T-helper 2 cell treated with Interferon-gamma antibody and Interleukin-4, amounts not matched to agents 5 μg/mL and 100 μg/mL, for 36 hours (primary cell): ENCODE measurements at regions not wholly inside any gene's neighbourhood (a gene's known extent, or its start where the extent isn't known, plus 50 kb on each side); places are given as distances from the start of the nearest gene placed in this dataset.
A peak's percentile ranks its signal among the peaks of the same experiment; 100 is the strongest.

Experiments
- DNase-seq: peaks from one replicate; pipeline ENCODE4 v3.0.0; 2021; ENCODE audit warnings: low spot score
- H3K27ac Mint-ChIP-seq: one replicate; pipeline ENCODE4 v1.8.0; 2021; ENCODE audit warnings: mild to moderate bottlenecking, mixed read lengths
- H3K27me3 Mint-ChIP-seq: one replicate; pipeline ENCODE4 v1.8.0; 2021; ENCODE audit warnings: low read depth, mixed read lengths
- H3K36me3 Mint-ChIP-seq: one replicate; pipeline ENCODE4 v1.8.0; 2021; ENCODE audit warnings: low read depth, mixed read lengths
- H3K4me1 Mint-ChIP-seq: one replicate; pipeline ENCODE4 v1.8.0; 2021; ENCODE audit warnings: low read depth, mixed read lengths
- H3K4me3 Mint-ChIP-seq: one replicate; pipeline ENCODE4 v1.8.0; 2022; ENCODE audit warnings: mild to moderate bottlenecking, moderate library complexity, mixed read lengths
- H3K9me3 Mint-ChIP-seq: one replicate; pipeline ENCODE4 v1.8.0; 2021; ENCODE audit warnings: mixed read lengths

GRCh38 chr11:115955803-115956202 lies 451.6 kb upstream of the CADM1 start:
- Mint-ChIP-seq H3K4me1 (no peaks in the 10 kb centered on the region), H3K4me3 (no peak overlapping the region), H3K27me3 (peaks cover 3% of the 10 kb centered on the region), H3K27ac (no peak overlapping the region), H3K9me3 (peaks cover 10% of the 10 kb centered on the region), H3K36me3 (no peaks in the 10 kb centered on the region)
- no peak for DNase-seq

GRCh38 chr11:115950660-115951059 lies 446.4 kb upstream of the CADM1 start:
- H3K4me1 Mint-ChIP-seq: no peaks in the 10 kb centered on the region
- H3K36me3 Mint-ChIP-seq: no peaks in the 10 kb centered on the region
- H3K27ac Mint-ChIP-seq: no peak overlapping the region
- no peak overlapping the region for H3K4me3 Mint-ChIP-seq
- DNase-seq: no peak
- H3K27me3 Mint-ChIP-seq: no peaks in the 10 kb centered on the region
- H3K9me3 Mint-ChIP-seq: peaks cover 15% of the 10 kb centered on the region

DNA sequence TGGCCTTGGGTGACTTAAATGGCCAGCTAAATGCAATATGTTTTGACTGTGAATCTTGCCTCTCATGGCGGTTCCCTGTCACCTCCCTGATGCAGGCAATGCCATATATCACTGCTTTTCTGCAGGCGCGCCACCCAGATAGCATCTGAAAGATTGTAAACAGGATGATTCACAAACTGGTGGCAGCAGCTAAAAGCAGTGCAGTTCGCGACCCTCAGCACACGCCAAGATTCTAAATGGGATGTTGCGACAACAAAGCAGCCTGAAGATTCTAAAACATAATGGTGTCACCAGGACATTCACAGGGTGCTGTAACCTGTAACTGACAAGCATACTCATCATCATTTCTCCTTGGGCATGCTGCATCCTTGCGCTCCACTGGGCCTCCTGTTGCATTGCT lies 440.4 kb upstream of the CADM1 start:
- DNase-seq: no peak
- Mint-ChIP-seq H3K9me3 (peaks cover 1% of the 10 kb centered on the region), H3K36me3 (no peaks in the 10 kb centered on the region), H3K4me3 (no peak overlapping the region), H3K27ac (no peak overlapping the region), H3K27me3 (no peaks in the 10 kb centered on the region), H3K4me1 (no peaks in the 10 kb centered on the region)

- Mint-ChIP-seq H3K9me3 (no peaks in the 10 kb centered on the region), H3K4me1 (no peaks in the 10 kb centered on the region), H3K4me3 (no peak overlapping the region), H3K36me3 (no peaks in the 10 kb centered on the region), H3K27ac (no peak overlapping the region), H3K27me3 (no peaks in the 10 kb centered on the region)
- no peak for DNase-seq
Observed at GRCh38 chr11:115942011-115942410, 437.8 kb upstream of the CADM1 start.

DNA sequence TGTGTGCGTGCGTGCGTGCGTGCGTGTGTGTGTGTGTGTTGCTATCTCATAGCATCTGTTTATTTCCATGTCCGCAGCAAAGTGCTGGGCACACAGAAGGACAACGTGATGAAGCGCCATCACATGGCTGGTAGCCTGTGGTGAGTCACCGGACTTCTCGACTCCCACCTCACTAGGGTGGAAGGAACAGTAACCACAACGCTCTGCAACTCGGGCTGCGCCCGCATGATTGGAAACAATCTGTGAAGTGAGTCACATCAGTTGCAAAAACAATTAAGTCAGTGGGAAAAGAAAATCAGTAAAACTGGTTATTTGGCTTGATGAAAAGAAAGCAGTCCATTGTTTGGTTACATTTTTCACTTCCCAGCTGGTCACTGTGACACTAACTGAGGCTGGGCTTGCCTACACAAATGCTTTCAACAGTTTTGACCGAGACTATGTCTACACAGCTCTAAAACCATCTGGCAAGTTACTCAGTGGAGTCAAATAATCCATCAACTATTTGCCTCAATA lies 437.3 kb upstream of the CADM1 start:
- H3K36me3 Mint-ChIP-seq: no peaks in the 10 kb centered on the region

GRCh38 chr11:115941044-115941443 lies 436.8 kb upstream of the CADM1 start:
- Mint-ChIP-seq H3K36me3 (no peaks in the 10 kb centered on the region), H3K4me3 (no peak overlapping the region), H3K27ac (no peak overlapping the region), H3K9me3 (no peaks in the 10 kb centered on the region), H3K4me1 (no peaks in the 10 kb centered on the region), H3K27me3 (no peaks in the 10 kb centered on the region)
- no peak for DNase-seq

More for the DNA sequence above, 437.3 kb upstream of the CADM1 start:
- peak; percentile 32 for DNase-seq
- H3K27me3 Mint-ChIP-seq: no peaks in the 10 kb centered on the region
- H3K27ac Mint-ChIP-seq: no peak overlapping the region
- no peaks in the 10 kb centered on the region for H3K9me3 Mint-ChIP-seq
- no peaks in the 10 kb centered on the region for H3K4me1 Mint-ChIP-seq
- no peak overlapping the region for H3K4me3 Mint-ChIP-seq

GRCh38 chr11:115939731-115940421 lies 435.7 kb upstream of the CADM1 start:
- H3K4me1 Mint-ChIP-seq: no peaks in the 10 kb centered on the region
- no peaks in the 10 kb centered on the region for H3K36me3 Mint-ChIP-seq
- H3K9me3 Mint-ChIP-seq: no peaks in the 10 kb centered on the region
- no peak overlapping the region for H3K27ac Mint-ChIP-seq
- no peak overlapping the region for H3K4me3 Mint-ChIP-seq
- no peaks in the 10 kb centered on the region for H3K27me3 Mint-ChIP-seq
- no peak for DNase-seq

- DNase-seq: no peak
- H3K27me3 Mint-ChIP-seq: no peaks in the 10 kb centered on the region
- no peaks in the 10 kb centered on the region for H3K4me1 Mint-ChIP-seq
- H3K36me3 Mint-ChIP-seq: no peaks in the 10 kb centered on the region
- no peak overlapping the region for H3K4me3 Mint-ChIP-seq
- H3K27ac Mint-ChIP-seq: no peak overlapping the region
- H3K9me3 Mint-ChIP-seq: no peaks in the 10 kb centered on the region
Observed at GRCh38 chr11:115939104-115939730, 435.0 kb upstream of the CADM1 start.

- Mint-ChIP-seq H3K9me3 (no peaks in the 10 kb centered on the region), H3K4me1 (no peaks in the 10 kb centered on the region), H3K4me3 (no peak overlapping the region), H3K36me3 (no peaks in the 10 kb centered on the region), H3K27me3 (no peaks in the 10 kb centered on the region), H3K27ac (no peak overlapping the region)
- DNase-seq: no peak
Observed at GRCh38 chr11:115933564-115933963, 429.3 kb upstream of the CADM1 start.

DNA sequence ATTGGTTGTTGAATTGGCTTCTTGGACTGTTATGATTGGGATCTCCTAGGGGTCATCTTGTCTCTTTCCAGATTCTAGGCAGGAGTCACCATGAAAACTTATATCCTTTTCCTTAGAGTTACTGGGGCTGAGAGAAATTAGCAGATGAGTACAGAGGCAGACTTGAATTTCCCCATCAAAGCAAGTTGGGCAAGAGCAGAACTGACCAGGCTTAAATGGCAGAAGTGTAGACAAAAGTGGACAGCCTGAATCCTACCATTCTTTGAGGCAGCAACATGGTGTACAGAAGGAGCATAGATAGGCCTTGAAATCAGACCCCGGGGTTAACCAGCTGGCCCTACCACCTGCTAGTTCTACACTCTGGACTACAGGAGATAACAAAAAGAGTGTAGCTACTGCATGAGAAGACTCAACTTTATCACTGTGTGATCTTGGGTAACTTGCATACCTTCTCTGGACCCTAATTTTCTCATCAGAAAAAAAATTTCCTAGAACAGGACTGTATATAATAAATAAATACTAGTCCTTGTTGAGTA lies 427.4 kb upstream of the CADM1 start:
- no peaks in the 10 kb centered on the region for H3K27me3 Mint-ChIP-seq
- no peaks in the 10 kb centered on the region for H3K4me1 Mint-ChIP-seq
- H3K36me3 Mint-ChIP-seq: no peaks in the 10 kb centered on the region
- H3K9me3 Mint-ChIP-seq: no peaks in the 10 kb centered on the region
- H3K4me3 Mint-ChIP-seq: no peak overlapping the region
- no peak overlapping the region for H3K27ac Mint-ChIP-seq
- DNase-seq: no peak

- Mint-ChIP-seq H3K9me3 (no peaks in the 10 kb centered on the region), H3K27ac (no peak overlapping the region), H3K36me3 (no peaks in the 10 kb centered on the region), H3K27me3 (no peaks in the 10 kb centered on the region), H3K4me1 (peaks cover 2% of the 10 kb centered on the region), H3K4me3 (no peak overlapping the region)
- no peak for DNase-seq
Observed at GRCh38 chr11:115930886-115931547, 426.8 kb upstream of the CADM1 start.

GRCh38 chr11:115930291-115930690 lies 426.1 kb upstream of the CADM1 start:
- H3K27ac Mint-ChIP-seq: no peak overlapping the region
- no peaks in the 10 kb centered on the region for H3K36me3 Mint-ChIP-seq
- H3K9me3 Mint-ChIP-seq: no peaks in the 10 kb centered on the region
- DNase-seq: no peak
- H3K4me3 Mint-ChIP-seq: no peak overlapping the region
- H3K27me3 Mint-ChIP-seq: no peaks in the 10 kb centered on the region
- H3K4me1 Mint-ChIP-seq: peaks cover 2% of the 10 kb centered on the region

DNA sequence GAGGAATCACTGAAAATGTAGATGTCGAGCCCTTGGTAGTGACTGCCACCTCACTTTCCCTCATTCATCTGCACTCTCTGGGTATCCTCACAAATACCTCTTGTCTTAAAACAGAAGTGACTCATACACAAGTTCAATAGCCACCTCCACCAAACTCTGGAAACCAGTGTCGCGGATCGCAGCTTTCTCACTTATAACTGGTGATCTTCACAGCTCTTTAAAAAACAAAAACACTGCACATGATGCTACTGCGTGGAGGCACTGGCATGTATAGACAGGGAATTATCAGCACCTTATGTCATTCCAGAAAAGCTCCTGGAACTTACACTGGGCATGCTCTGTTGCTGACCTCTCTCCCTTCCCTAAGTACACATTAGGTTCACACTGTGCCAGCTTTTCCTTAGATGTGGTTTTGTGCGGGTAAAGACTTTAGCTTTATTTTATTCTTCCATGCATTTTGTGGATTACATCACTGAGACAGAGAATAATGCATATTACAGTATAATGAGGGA lies 425.5 kb upstream of the CADM1 start:
- H3K4me3 Mint-ChIP-seq: no peak overlapping the region
- peaks cover 4% of the 10 kb centered on the region for H3K4me1 Mint-ChIP-seq
- no peaks in the 10 kb centered on the region for H3K36me3 Mint-ChIP-seq
- no peaks in the 10 kb centered on the region for H3K9me3 Mint-ChIP-seq
- DNase-seq: no peak
- no peaks in the 10 kb centered on the region for H3K27me3 Mint-ChIP-seq
- H3K27ac Mint-ChIP-seq: no peak overlapping the region

DNA sequence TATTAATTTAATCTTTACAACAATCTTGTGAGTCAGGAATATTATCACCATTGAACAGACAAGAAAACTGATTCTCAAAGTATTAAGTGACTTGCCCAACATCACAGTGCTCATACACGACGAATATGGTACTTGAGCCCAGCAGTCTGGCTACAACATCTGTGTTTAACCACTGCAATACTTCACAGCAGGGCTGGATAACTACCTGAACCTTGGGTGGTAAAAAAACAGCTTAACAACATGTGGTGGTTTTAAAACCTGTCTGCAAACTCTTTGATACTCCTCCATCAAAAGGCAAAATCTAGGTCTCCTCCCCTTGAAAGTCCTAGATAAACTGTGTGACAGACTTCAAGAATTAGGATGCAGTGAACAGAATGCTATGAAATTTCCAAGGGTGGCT lies 424.6 kb upstream of the CADM1 start:
- no peak for DNase-seq

More for the DNA sequence above, 424.6 kb upstream of the CADM1 start:
- H3K27ac Mint-ChIP-seq: no peak overlapping the region
- no peaks in the 10 kb centered on the region for H3K36me3 Mint-ChIP-seq
- no peak overlapping the region for H3K4me3 Mint-ChIP-seq
- H3K27me3 Mint-ChIP-seq: no peaks in the 10 kb centered on the region
- H3K4me1 Mint-ChIP-seq: peaks cover 4% of the 10 kb centered on the region
- no peaks in the 10 kb centered on the region for H3K9me3 Mint-ChIP-seq
